PC-3 (cell line): ENCODE measurements at regions not wholly inside any gene's neighbourhood (a gene's known extent, or its start where the extent isn't known, plus 50 kb on each side); places are given as distances from the start of the nearest gene placed in this dataset.

Experiments used
- ATAC-seq: fragments of 200-7000 bp; cut with Tn5 transposase; 2 replicates; pipeline ENCODE4 v1.9.1; 2020; ENCODE audit warnings: mild to moderate bottlenecking, moderate library complexity
- BruUV-seq: library from RNA; stranded (reverse); fragments of 400-500 nt; replicated peaks from 2 replicates; lab custom pipeline; 2021; lab: Mats Ljungman, UMichigan
- CTCF ChIA-PET: fragments of 300-600 bp; sonication (Branson Sonifier 250); formaldehyde crosslinking; loops from one replicate; lab custom pipeline; 2022; ENCODE audit warnings: antibody characterized with exemption; lab: Charles Lee
- POLR2A ChIA-PET: fragments of 300-600 bp; sonication (Branson Sonifier 250); formaldehyde crosslinking; loops from one replicate; lab custom pipeline; 2022; ENCODE audit warnings: antibody characterized with exemption; ENCODE audit not compliant: unreplicated experiment; lab: Charles Lee
- DNase-seq: peaks from one replicate; pipeline ENCODE4 v3.0.0-alpha.2; 2015
- H2AFZ ChIP-seq: fragments of 300-600 bp; sonication (generic); 2 replicates; pipeline ENCODE4 v1.6.0; 2016; ENCODE audit warnings: antibody characterized with exemption, low read length
- H3F3A ChIP-seq: fragments of 300-600 bp; sonication (generic); one replicate; pipeline ENCODE4 v1.6.0; 2017; ENCODE audit warnings: antibody characterized with exemption, low read length, control low read depth, mild to moderate bottlenecking; ENCODE audit not compliant: unreplicated experiment
- H3K27ac ChIP-seq: fragments of 300-600 bp; sonication (generic); 2 replicates; pipeline ENCODE4 v1.5.1; 2016; ENCODE audit warnings: mild to moderate bottlenecking, low read length
- H3K27me3 ChIP-seq: fragments of 300-600 bp; sonication (generic); 2 replicates; pipeline ENCODE4 v1.6.1; 2016; ENCODE audit warnings: low read length, mixed read lengths
- H3K36me3 ChIP-seq: fragments of 300-600 bp; sonication (generic); 2 replicates; pipeline ENCODE4 v1.6.1; 2016; ENCODE audit warnings: low read depth, mixed run types, low read length, mixed read lengths
- H3K4me1 ChIP-seq: fragments of 300-600 bp; sonication (generic); 2 replicates; pipeline ENCODE4 v1.5.1; 2016; ENCODE audit warnings: low read length; ENCODE audit not compliant: insufficient read depth
- H3K4me2 ChIP-seq: fragments of 300-600 bp; sonication (generic); 2 replicates; pipeline ENCODE4 v1.6.0; 2016; ENCODE audit warnings: low read length
- H3K4me3 ChIP-seq: fragments of 300-600 bp; sonication (generic); 2 replicates; pipeline ENCODE4 v1.5.1; 2016; ENCODE audit warnings: mild to moderate bottlenecking, low read length, mixed read lengths
- H3K79me2 ChIP-seq: fragments of 300-600 bp; sonication (generic); 2 replicates; pipeline ENCODE4 v1.6.1; 2017; ENCODE audit warnings: low read length, mixed read lengths
- H3K9ac ChIP-seq: fragments of 300-600 bp; sonication (generic); 2 replicates; pipeline ENCODE4 v1.6.0; 2016; ENCODE audit warnings: mild to moderate bottlenecking, low read length
- H3K9me2 ChIP-seq: fragments of 300-600 bp; sonication (generic); replicated peaks from 2 replicates; pipeline ENCODE4 v1.6.1; 2016; ENCODE audit warnings: mixed run types, low read length, mixed read lengths
- H3K9me3 ChIP-seq: fragments of 300-600 bp; sonication (generic); 2 replicates; pipeline ENCODE4 v1.6.1; 2016; ENCODE audit warnings: low read length, mixed read lengths
- H4K20me1 ChIP-seq: fragments of 300-600 bp; sonication (generic); 2 replicates; pipeline ENCODE4 v1.6.1; 2016; ENCODE audit warnings: low read length, mixed read lengths
- CTCF ChIP-seq: fragments of 300-600 bp; sonication (generic); conservative IDR thresholded peaks from 2 replicates; pipeline ENCODE4 v1.5.1; 2017; ENCODE audit warnings: antibody characterized with exemption, low read depth, mild to moderate bottlenecking, low read length
- EZH2 ChIP-seq: fragments of 300-600 bp; sonication (generic); IDR thresholded peaks from one replicate; pipeline ENCODE4 v1.6.1; 2017; ENCODE audit warnings: antibody characterized with exemption, mild to moderate bottlenecking, low read length; ENCODE audit not compliant: unreplicated experiment
- EZH2phosphoT487 ChIP-seq: fragments of 300-600 bp; sonication (generic); IDR thresholded peaks from 2 replicates; pipeline ENCODE4 v1.6.1; 2018; ENCODE audit warnings: mild to moderate bottlenecking, antibody characterized with exemption, low read length, borderline replicate concordance
- intact Hi-C: fragments of 100-400 bp; cut with micrococcal nuclease; formaldehyde crosslinking; loops from 2 replicates; pipeline ENCODE4 v1.9.0; 2023

- CTCF ChIA-PET: no interaction called here
- Histone ChIP-seq H4K20me1 (no peaks in the 10 kb centered on the region), H3F3A (no peaks in the 10 kb centered on the region), H3K9ac (no peak overlapping the region), H3K4me2 (no peak overlapping the region), H3K9me3 (no peaks in the 10 kb centered on the region), H3K4me1 (no peaks in the 10 kb centered on the region), H3K79me2 (no peaks in the 10 kb centered on the region), H3K4me3 (no peak overlapping the region), H3K9me2 (no peaks in the 10 kb centered on the region), H3K36me3 (no peaks in the 10 kb centered on the region), H3K27ac (no peak overlapping the region), H2AFZ (no peak overlapping the region), H3K27me3 (no peaks in the 10 kb centered on the region)
- POLR2A ChIA-PET: no interaction called here
- intact Hi-C loops: no loop called here
- TF ChIP-seq CTCF (no peak), EZH2 (no peak), EZH2phosphoT487 (no peak)
- no TSS peak for BruUV-seq
- DNase-seq (no peak), ATAC-seq (no peak)
Measured at GRCh38 chr21:16367079-16367478, 637.3 kb downstream of the USP25 start.

- H3K4me1 ChIP-seq: no peaks in the 10 kb centered on the region
- no peak overlapping the region for H3K4me3 ChIP-seq
- intact Hi-C loops: no loop called here
- no peaks in the 10 kb centered on the region for H3K9me2 ChIP-seq
- no peaks in the 10 kb centered on the region for H3K36me3 ChIP-seq
- no peaks in the 10 kb centered on the region for H4K20me1 ChIP-seq
- TF ChIP-seq EZH2phosphoT487 (no peak), CTCF (no peak), EZH2 (no peak)
- no peaks in the 10 kb centered on the region for H3K79me2 ChIP-seq
- no peaks in the 10 kb centered on the region for H3K27me3 ChIP-seq
- no peak overlapping the region for H3K4me2 ChIP-seq
- no peak for DNase-seq
- ChIA-PET CTCF (no interaction called here), POLR2A (no interaction called here)
- no peak overlapping the region for H3K9ac ChIP-seq
- no peak overlapping the region for H3K27ac ChIP-seq
- no peaks in the 10 kb centered on the region for H3K9me3 ChIP-seq
- H3F3A ChIP-seq: no peaks in the 10 kb centered on the region
- no peak for ATAC-seq
- BruUV-seq: no TSS peak
- no peak overlapping the region for H2AFZ ChIP-seq
Measured at GRCh38 chr21:16370186-16370585, 640.4 kb downstream of the USP25 start.

- Histone ChIP-seq H4K20me1 (no peaks in the 10 kb centered on the region), H3K27ac (no peak overlapping the region), H3K27me3 (no peaks in the 10 kb centered on the region), H3K79me2 (no peaks in the 10 kb centered on the region), H3K9ac (no peak overlapping the region), H3K4me2 (no peak overlapping the region), H3K4me3 (no peak overlapping the region), H3K9me3 (no peaks in the 10 kb centered on the region), H3K36me3 (no peaks in the 10 kb centered on the region), H3F3A (no peaks in the 10 kb centered on the region), H2AFZ (no peak overlapping the region), H3K9me2 (no peaks in the 10 kb centered on the region), H3K4me1 (no peaks in the 10 kb centered on the region)
- POLR2A ChIA-PET: no interaction called here
- CTCF ChIA-PET: no interaction called here
- ATAC-seq (no peak), DNase-seq (no peak)
- TF ChIP-seq EZH2 (no peak), EZH2phosphoT487 (no peak), CTCF (no peak)
- intact Hi-C loops: no loop called here
- BruUV-seq: no TSS peak
Measured at GRCh38 chr21:16372586-16372985, 642.8 kb downstream of the USP25 start.
